GM12878 (cell line): ENCODE measurements at regions not wholly inside any gene's neighbourhood (a gene's known extent, or its start where the extent isn't known, plus 50 kb on each side); places are given as distances from the start of the nearest gene placed in this dataset.

Source experiments
- ATAC-seq: fragments of 200-7000 bp; cut with Tn5 transposase; 3 replicates; pipeline ENCODE4 v1.9.1; 2020; ENCODE audit warnings: mild to moderate bottlenecking, moderate library complexity
- BruUV-seq: library from RNA; stranded (reverse); fragments of 400-500 nt; replicated peaks from 2 replicates; lab custom pipeline; 2021; lab: Mats Ljungman, UMichigan
- CTCF ChIA-PET: fragments of 300-600 bp; sonication (Branson Sonifier 250); formaldehyde crosslinking; extraction: SDS; loops from one replicate; lab custom pipeline; 2021; ENCODE audit warnings: inconsistent platforms; lab: Yijun Ruan, JAX
- POLR2A ChIA-PET: fragments of 350-600 bp; formaldehyde crosslinking; extraction: SDS; loops from one replicate; lab custom pipeline; 2021; ENCODE audit warnings: inconsistent platforms; lab: Charles Lee
- RAD21 ChIA-PET: fragments of 300-600 bp; sonication (Branson Sonifier 250); formaldehyde crosslinking; loops from one replicate; lab custom pipeline; 2023; ENCODE audit warnings: antibody characterized with exemption; ENCODE audit not compliant: unreplicated experiment; lab: Charles Lee
- SMC1A ChIA-PET: fragments of 300-600 bp; sonication (Branson Sonifier 250); formaldehyde crosslinking; loops from one replicate; lab custom pipeline; 2023; ENCODE audit not compliant: unreplicated experiment, uncharacterized antibody; lab: Charles Lee
- DNase-seq: peaks from one replicate; pipeline ENCODE4 v3.0.0-alpha.2; 2011; ENCODE audit warnings: low read depth, low spot score
- FAIRE-seq: peaks from 3 replicates; lab custom pipeline; 2011; peaks lifted over from hg19 to GRCh38; lab: Jason Lieb, UNC
- H2AFZ ChIP-seq: 2 replicates; pipeline ENCODE4 v1.6.0; 2011; ENCODE audit warnings: low read depth, low read length, control low read depth; ENCODE audit not compliant: control insufficient read depth
- H3K27ac ChIP-seq: 2 replicates; pipeline ENCODE4 v1.5.1; 2011; ENCODE audit warnings: control low read depth; ENCODE audit not compliant: control insufficient read depth, insufficient read depth
- H3K27me3 ChIP-seq, 2 experiments: replicated peaks in 1 of 2; 2 replicates each; pipeline versions ENCODE4 v1.6.0 to v1.6.1; 2011; ENCODE audit warnings: low read length in 1 of 2; ENCODE audit not compliant: control insufficient read depth in 2 of 2, insufficient read depth in 2 of 2
- H3K36me3 ChIP-seq, 2 experiments: 2 replicates each; pipeline ENCODE4 v1.5.1; 2011; ENCODE audit warnings: low read length in 1 of 2; ENCODE audit not compliant: control insufficient read depth in 2 of 2, insufficient read depth in 2 of 2
- H3K4me1 ChIP-seq: 2 replicates; pipeline ENCODE4 v1.6.1; 2011; ENCODE audit warnings: mild to moderate bottlenecking, low read length, moderate library complexity, mixed read lengths; ENCODE audit not compliant: control insufficient read depth, insufficient read depth
- H3K4me2 ChIP-seq: 2 replicates; pipeline ENCODE4 v1.6.0; 2011; ENCODE audit warnings: control low read depth; ENCODE audit not compliant: control insufficient read depth, insufficient read depth
- H3K4me3 ChIP-seq: fragments of 200-600 bp; sonication (generic); 2 replicates; pipeline ENCODE4 v1.5.1; 2016
- H3K79me2 ChIP-seq: 2 replicates; pipeline ENCODE4 v1.6.0; 2011; ENCODE audit warnings: low read length; ENCODE audit not compliant: control insufficient read depth, insufficient read depth
- H3K9ac ChIP-seq: 2 replicates; pipeline ENCODE4 v1.8.0; 2011; ENCODE audit warnings: low read length, control low read depth, mixed read lengths; ENCODE audit not compliant: control insufficient read depth, insufficient read depth
- H3K9me3 ChIP-seq: replicated peaks from 3 replicates; pipeline ENCODE4 v1.5.1; 2011; ENCODE audit warnings: mild to moderate bottlenecking, low read length; ENCODE audit not compliant: control insufficient read depth, insufficient read depth
- H4K20me1 ChIP-seq: 2 replicates; pipeline ENCODE4 v1.6.0; 2011; ENCODE audit not compliant: control insufficient read depth, insufficient read depth
- CEBPZ ChIP-seq: fragments of 150-350 bp; IDR thresholded peaks from 2 replicates; pipeline ENCODE4 v1.6.1; 2016; ENCODE audit warnings: low read depth, low read length
- IKZF1 ChIP-seq: fragments of 450-650 bp; conservative IDR thresholded peaks from 2 replicates; pipeline ENCODE4 v1.6.1; 2017; ENCODE audit warnings: antibody characterized with exemption, mild to moderate bottlenecking
- SPI1 ChIP-seq: IDR thresholded peaks from 2 replicates; pipeline ENCODE4 v1.6.1; 2011; ENCODE audit warnings: low read depth, mild to moderate bottlenecking, low read length, moderate library complexity, borderline replicate concordance; ENCODE audit not compliant: insufficient read depth
- TCF12 ChIP-seq: IDR thresholded peaks from 2 replicates; pipeline ENCODE4 v1.6.1; 2011; ENCODE audit warnings: low read depth, mild to moderate bottlenecking, low read length
- USF2 ChIP-seq: IDR thresholded peaks from 2 replicates; pipeline ENCODE4 v1.6.1; 2011; ENCODE audit warnings: low read depth, low read length, improper control_type of control experiment, borderline replicate concordance
- in situ Hi-C: fragments of 300-500 bp; cut with MboI; formaldehyde crosslinking; loops from 9 replicates; pipeline ENCODE4 v1.14.3; 2018; ENCODE audit warnings: mixed read lengths
- intact Hi-C: fragments of 100-400 bp; cut with micrococcal nuclease; formaldehyde crosslinking; loops from one replicate; pipeline ENCODE4 v1.14.2; 2022; ENCODE audit not compliant: unreplicated experiment

- TF ChIP-seq CEBPZ (no peak), USF2 (no peak), SPI1 (no peak)
Measured at GRCh38 chr21:35871906-35872305, 188.4 kb downstream of the SETD4 start (continued).

GRCh38 chr21:35868869-35869223 lies 191.5 kb downstream of the SETD4 start:
- in situ Hi-C loops = no loop called here
- POLR2A ChIA-PET = no interaction called here

More at GRCh38 chr21:35868869-35869223, 191.5 kb downstream of the SETD4 start:
- FAIRE-seq (no peak), DNase-seq (no peak), ATAC-seq (no peak)
- Histone ChIP-seq H3K4me3 (no peak overlapping the region), H2AFZ (no peak overlapping the region), H3K27me3 (no peaks in the 10 kb centered on the region), H4K20me1 (no peaks in the 10 kb centered on the region), H3K9me3 (no peaks in the 10 kb centered on the region), H3K4me2 (no peak overlapping the region), H3K27ac (no peak overlapping the region), H3K9ac (no peak overlapping the region), H3K36me3 (no peaks in the 10 kb centered on the region), H3K4me1 (no peaks in the 10 kb centered on the region), H3K79me2 (no peaks in the 10 kb centered on the region)
- no peak for TF ChIP-seq TCF12
- TF ChIP-seq IKZF1 = no peak
- RAD21 ChIA-PET = no interaction called here
- CTCF ChIA-PET = no interaction called here
- intact Hi-C loops = no loop called here
- BruUV-seq = no TSS peak
- SMC1A ChIA-PET = no interaction called here
